CD4-positive, CD25-positive, alpha-beta regulatory T cell (primary cell): ENCODE measurements at regions not wholly inside any gene's neighbourhood (a gene's known extent, or its start where the extent isn't known, plus 50 kb on each side); places are given as distances from the start of the nearest gene placed in this dataset.

Experiments used
- ATAC-seq, 2 donors: fragments of 150-1000 bp; cut with Tn5 transposase; one replicate each; pipeline ENCODE4 v1.10.0; 2021; ENCODE audit warnings: low read depth in 2 of 2, moderate number of reproducible peaks in 2 of 2, moderate library complexity in 1 of 2
- DNase-seq, 3 donors: peaks; one replicate each; pipeline versions ENCODE4 v3.0.0 to v3.0.0-alpha.2; 2012 to 2022; ENCODE audit warnings: mixed read lengths in 1 of 3
- H3K27ac ChIP-seq: one replicate; pipeline ENCODE4 v1.7.0; 2013; ENCODE audit warnings: mild to moderate bottlenecking, low read length; ENCODE audit not compliant: insufficient read depth, poor library complexity, severe bottlenecking
- H3K27me3 ChIP-seq: one replicate; pipeline ENCODE4 v1.7.0; 2013; ENCODE audit warnings: low read length; ENCODE audit not compliant: control insufficient read depth, insufficient read depth
- H3K36me3 ChIP-seq: one replicate; pipeline ENCODE4 v1.7.0; 2013; ENCODE audit warnings: mild to moderate bottlenecking, low read length, moderate library complexity; ENCODE audit not compliant: control insufficient read depth, insufficient read depth
- H3K4me1 ChIP-seq: 2 replicates; pipeline ENCODE4 v1.7.0; 2013; ENCODE audit warnings: mild to moderate bottlenecking, low read length; ENCODE audit not compliant: insufficient read depth, control insufficient read depth, poor library complexity, severe bottlenecking
- H3K4me3 ChIP-seq: one replicate; pipeline ENCODE4 v1.7.0; 2013; ENCODE audit warnings: low read depth, mild to moderate bottlenecking, low read length, moderate library complexity
- H3K9me3 ChIP-seq, 2 experiments: 1 replicate in 1 of 2; 2 replicates in 1 of 2; pipeline ENCODE4 v1.7.0; 2013; ENCODE audit warnings: low read length in 2 of 2, mild to moderate bottlenecking in 1 of 2, moderate library complexity in 1 of 2; ENCODE audit not compliant: control insufficient read depth in 2 of 2
- H3K27ac Mint-ChIP-seq, 3 donors: one replicate each; pipeline ENCODE4 v1.8.0; 2020 to 2022; ENCODE audit warnings: mild to moderate bottlenecking in 3 of 3, mixed read lengths in 3 of 3, moderate library complexity in 2 of 3
- H3K27me3 Mint-ChIP-seq: one replicate; pipeline ENCODE4 v1.8.0; 2022; ENCODE audit warnings: mild to moderate bottlenecking, mixed read lengths
- H3K36me3 Mint-ChIP-seq: one replicate; pipeline ENCODE4 v1.8.0; 2020; ENCODE audit warnings: mixed read lengths
- H3K4me1 Mint-ChIP-seq, 4 donors: one replicate each; pipeline ENCODE4 v1.8.0; 2020 to 2022; ENCODE audit warnings: mixed read lengths in 4 of 4, mild to moderate bottlenecking in 1 of 4
- H3K4me3 Mint-ChIP-seq, 4 donors: one replicate each; pipeline ENCODE4 v1.8.0; 2020 to 2022; ENCODE audit warnings: mild to moderate bottlenecking in 4 of 4, mixed read lengths in 4 of 4, moderate library complexity in 3 of 4
- H3K9me3 Mint-ChIP-seq, 7 donors: one replicate each; pipeline ENCODE4 v1.8.0; 2020 to 2022; ENCODE audit warnings: mixed read lengths in 7 of 7, mild to moderate bottlenecking in 3 of 7, moderate library complexity in 2 of 7

- Mint-ChIP-seq H3K27ac (no peak overlapping the region), H3K9me3 (peaks cover 0 to 9% (median 3%) of the 10 kb centered on the region in 7 donors), H3K27me3 (no peaks in the 10 kb centered on the region), H3K4me3 (no peak overlapping the region), H3K36me3 (no peaks in the 10 kb centered on the region), H3K4me1 (no peaks in the 10 kb centered on the region)
- DNase-seq (no peak), ATAC-seq (no peak)
- Histone ChIP-seq H3K4me3 (no peak overlapping the region), H3K9me3 (no peaks in the 10 kb centered on the region), H3K4me1 (no peaks in the 10 kb centered on the region), H3K27ac (no peak overlapping the region), H3K27me3 (no peaks in the 10 kb centered on the region), H3K36me3 (no peaks in the 10 kb centered on the region)
Observed at GRCh38 chr18:41390309-41390708, 564.7 kb upstream of the PIK3C3 start.

GRCh38 chr18:41378598-41378997, 576.4 kb upstream of the PIK3C3 start:
- no peaks in the 10 kb centered on the region for H3K36me3 Mint-ChIP-seq
- no peak overlapping the region for H3K4me3 Mint-ChIP-seq
- H3K4me1 Mint-ChIP-seq, result no peaks in the 10 kb centered on the region
- Histone ChIP-seq H3K36me3 (no peaks in the 10 kb centered on the region), H3K4me1 (no peaks in the 10 kb centered on the region), H3K4me3 (no peak overlapping the region), H3K9me3 (peaks cover 0 to 3% of the 10 kb centered on the region in 2 experiments), H3K27me3 (no peaks in the 10 kb centered on the region), H3K27ac (no peak overlapping the region)
- DNase-seq (no peak), ATAC-seq (no peak)
- peaks cover 1 to 20% (median 6%) of the 10 kb centered on the region in 7 donors for H3K9me3 Mint-ChIP-seq
- H3K27me3 Mint-ChIP-seq, result no peaks in the 10 kb centered on the region
- H3K27ac Mint-ChIP-seq, result no peak overlapping the region

GRCh38 chr18:41373612-41374011, 581.4 kb upstream of the PIK3C3 start:
- H3K27me3 ChIP-seq, result no peaks in the 10 kb centered on the region
- no peaks in the 10 kb centered on the region for H3K4me1 ChIP-seq
- no peak overlapping the region for H3K27ac Mint-ChIP-seq
- H3K4me3 ChIP-seq, result no peak overlapping the region
- no peaks in the 10 kb centered on the region for H3K9me3 ChIP-seq
- ATAC-seq (no peak), DNase-seq (no peak)
- peaks cover 0 to 21% (median 12%) of the 10 kb centered on the region in 7 donors for H3K9me3 Mint-ChIP-seq
- no peak overlapping the region for H3K27ac ChIP-seq
- no peaks in the 10 kb centered on the region for H3K27me3 Mint-ChIP-seq
- no peak overlapping the region for H3K4me3 Mint-ChIP-seq
- no peaks in the 10 kb centered on the region for H3K4me1 Mint-ChIP-seq
- no peaks in the 10 kb centered on the region for H3K36me3 Mint-ChIP-seq
- no peaks in the 10 kb centered on the region for H3K36me3 ChIP-seq

- no peaks in the 10 kb centered on the region for H3K27me3 ChIP-seq
- H3K36me3 ChIP-seq, result no peaks in the 10 kb centered on the region
- Mint-ChIP-seq H3K27ac (no peak overlapping the region), H3K9me3 (peaks cover 0 to 21% (median 12%) of the 10 kb centered on the region in 7 donors), H3K4me3 (no peak overlapping the region), H3K27me3 (no peaks in the 10 kb centered on the region), H3K36me3 (no peaks in the 10 kb centered on the region), H3K4me1 (no peaks in the 10 kb centered on the region)
- no peaks in the 10 kb centered on the region for H3K9me3 ChIP-seq
- no peak overlapping the region for H3K4me3 ChIP-seq
- ATAC-seq (no peak), DNase-seq (no peak)
- H3K4me1 ChIP-seq, result no peaks in the 10 kb centered on the region
- H3K27ac ChIP-seq, result no peak overlapping the region
Observed at GRCh38 chr18:41372046-41372665, 582.9 kb upstream of the PIK3C3 start.

- Mint-ChIP-seq H3K4me3 (no peak overlapping the region), H3K9me3 (peaks cover 0 to 15% (median 10%) of the 10 kb centered on the region in 7 donors), H3K27ac (no peak overlapping the region), H3K27me3 (no peaks in the 10 kb centered on the region), H3K36me3 (no peaks in the 10 kb centered on the region), H3K4me1 (no peaks in the 10 kb centered on the region)
- no peak for DNase-seq
- Histone ChIP-seq H3K4me3 (no peak overlapping the region), H3K36me3 (no peaks in the 10 kb centered on the region), H3K27me3 (no peaks in the 10 kb centered on the region), H3K9me3 (no peaks in the 10 kb centered on the region), H3K4me1 (no peaks in the 10 kb centered on the region), H3K27ac (no peak overlapping the region)
- ATAC-seq, result no peak
Observed at GRCh38 chr18:41371156-41372045, 583.6 kb upstream of the PIK3C3 start.

- H3K4me3 ChIP-seq, result no peak overlapping the region
- H3K27ac ChIP-seq, result no peak overlapping the region
- ATAC-seq (no peak), DNase-seq (no peak)
- H3K4me3 Mint-ChIP-seq, result no peak overlapping the region
- no peaks in the 10 kb centered on the region for H3K36me3 ChIP-seq
- H3K4me1 ChIP-seq, result no peaks in the 10 kb centered on the region
- H3K27ac Mint-ChIP-seq, result no peak overlapping the region
- H3K9me3 ChIP-seq, result no peaks in the 10 kb centered on the region
- no peaks in the 10 kb centered on the region for H3K4me1 Mint-ChIP-seq
- H3K9me3 Mint-ChIP-seq, result peaks cover 0 to 16% (median 10%) of the 10 kb centered on the region in 7 donors
- no peaks in the 10 kb centered on the region for H3K27me3 Mint-ChIP-seq
- no peaks in the 10 kb centered on the region for H3K36me3 Mint-ChIP-seq
- no peaks in the 10 kb centered on the region for H3K27me3 ChIP-seq
Observed at GRCh38 chr18:41370740-41371139, 584.3 kb upstream of the PIK3C3 start.

GRCh38 chr18:41357708-41358107, 597.3 kb upstream of the PIK3C3 start:
- no peaks in the 10 kb centered on the region for H3K27me3 ChIP-seq
- H3K4me1 ChIP-seq, result no peaks in the 10 kb centered on the region
- no peaks in the 10 kb centered on the region for H3K36me3 ChIP-seq
- Mint-ChIP-seq H3K4me3 (no peak overlapping the region), H3K9me3 (peaks cover 3 to 34% (median 14%) of the 10 kb centered on the region in 7 donors), H3K4me1 (no peaks in the 10 kb centered on the region), H3K36me3 (no peaks in the 10 kb centered on the region), H3K27me3 (no peaks in the 10 kb centered on the region), H3K27ac (no peak overlapping the region)
- DNase-seq, result no peak
- H3K4me3 ChIP-seq, result no peak overlapping the region
- no peak for ATAC-seq
- no peak overlapping the region for H3K27ac ChIP-seq
- H3K9me3 ChIP-seq, result peaks cover 3 to 12% of the 10 kb centered on the region in 2 experiments
